ENCODE measurements at regions not wholly inside any gene's neighbourhood (a gene's known extent, or its start where the extent isn't known, plus 50 kb on each side); places are given as distances from the start of the nearest gene placed in this dataset.

DNA sequence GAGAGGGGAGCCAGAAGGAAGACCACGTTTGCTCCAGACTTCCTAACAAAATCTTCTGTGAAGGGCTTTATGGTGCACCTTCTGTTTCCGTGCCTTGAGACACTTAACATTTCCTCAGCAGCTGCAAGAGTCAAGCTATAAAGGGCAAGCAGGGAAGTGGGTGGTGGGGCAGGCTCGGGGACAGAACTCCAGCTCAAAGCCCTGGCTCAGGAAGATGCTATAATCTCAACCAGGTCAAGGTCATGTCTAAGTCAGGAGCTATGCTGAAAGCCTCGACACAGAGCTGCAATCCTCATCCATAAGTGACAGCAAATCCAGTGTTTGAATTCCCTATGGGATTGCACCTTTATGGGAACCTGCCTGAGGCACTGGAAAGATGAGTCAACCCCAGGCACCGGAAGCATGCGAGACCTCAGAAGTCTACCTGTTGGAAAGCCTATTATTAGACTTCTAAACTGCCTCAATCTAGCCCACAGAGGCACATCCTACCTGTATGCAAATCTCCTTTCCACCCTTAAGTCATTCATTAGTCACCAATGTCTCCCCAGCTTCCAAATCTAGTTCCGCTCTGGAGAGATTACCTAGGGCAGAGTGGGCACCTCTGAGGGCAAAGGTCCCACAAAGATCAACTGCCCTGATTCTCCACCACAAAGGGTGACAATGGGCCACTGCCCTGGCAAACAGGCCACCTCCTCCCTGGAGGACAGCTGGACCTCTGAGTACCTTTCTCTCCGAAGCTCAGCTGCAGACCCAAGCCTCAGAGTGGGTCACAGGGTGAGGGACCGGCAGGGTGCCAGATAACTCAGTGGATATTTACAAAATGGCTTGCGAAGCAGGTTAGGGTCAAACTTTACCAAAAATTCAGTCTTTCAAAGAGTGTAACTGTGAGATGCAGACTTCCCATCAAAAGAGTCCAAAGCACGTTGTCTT lies 287.0 kb downstream of the CDC5L start:
- no peak for DNase-seq (ENCODE audit: low read depth in 4 of 4, low spot score in 1 of 4)

DNA sequence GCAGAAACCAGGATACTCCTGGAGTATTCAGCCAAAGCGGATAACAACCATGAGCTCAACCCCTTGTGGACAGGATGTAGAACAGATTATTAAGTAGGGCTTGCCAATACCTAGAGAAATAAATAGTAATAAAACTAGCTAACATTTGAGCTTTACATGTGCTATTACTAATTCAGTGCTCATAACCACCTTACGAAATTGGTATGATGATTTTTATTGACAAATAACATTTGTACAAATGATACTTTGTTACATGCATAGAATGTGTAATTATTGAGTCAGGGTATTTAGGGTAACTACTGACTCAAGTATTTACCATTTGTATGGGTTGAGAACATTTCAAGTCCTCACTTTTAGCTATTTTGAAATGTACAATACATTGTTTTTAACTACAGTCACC lies 287.9 kb downstream of the CDC5L start:
- no peak for DNase-seq (ENCODE audit: low read depth in 4 of 4, low spot score in 1 of 4)

DNA sequence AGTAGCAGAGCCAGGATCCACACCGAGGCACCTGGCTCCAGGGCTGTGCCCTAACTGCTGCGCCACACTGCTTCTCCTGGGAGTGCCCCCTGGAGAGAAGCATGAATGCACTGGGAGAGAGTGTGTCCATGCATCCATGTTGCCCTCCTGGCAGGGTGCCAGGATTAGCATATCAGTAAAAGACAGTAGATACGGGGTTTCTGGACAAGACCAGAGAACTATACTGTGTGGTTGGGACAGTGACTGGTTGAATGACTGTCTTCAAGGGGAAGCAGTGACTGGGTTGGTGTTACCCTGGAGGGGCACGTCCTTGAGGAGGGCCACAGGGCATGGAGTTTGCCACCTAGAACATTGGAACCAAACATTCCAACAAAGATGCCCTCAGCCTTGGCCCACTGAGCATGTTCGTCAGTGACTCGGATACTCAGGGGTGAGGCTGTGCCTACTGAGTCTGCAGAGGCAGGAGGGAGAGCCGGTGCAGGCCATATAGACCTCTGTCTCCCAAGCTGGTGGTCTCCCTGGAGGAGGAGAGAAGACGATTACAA lies 288.8 kb downstream of the CDC5L start:
- DNase-seq (ENCODE audit: low read depth in 4 of 4, low spot score in 1 of 4): no peak

DNA sequence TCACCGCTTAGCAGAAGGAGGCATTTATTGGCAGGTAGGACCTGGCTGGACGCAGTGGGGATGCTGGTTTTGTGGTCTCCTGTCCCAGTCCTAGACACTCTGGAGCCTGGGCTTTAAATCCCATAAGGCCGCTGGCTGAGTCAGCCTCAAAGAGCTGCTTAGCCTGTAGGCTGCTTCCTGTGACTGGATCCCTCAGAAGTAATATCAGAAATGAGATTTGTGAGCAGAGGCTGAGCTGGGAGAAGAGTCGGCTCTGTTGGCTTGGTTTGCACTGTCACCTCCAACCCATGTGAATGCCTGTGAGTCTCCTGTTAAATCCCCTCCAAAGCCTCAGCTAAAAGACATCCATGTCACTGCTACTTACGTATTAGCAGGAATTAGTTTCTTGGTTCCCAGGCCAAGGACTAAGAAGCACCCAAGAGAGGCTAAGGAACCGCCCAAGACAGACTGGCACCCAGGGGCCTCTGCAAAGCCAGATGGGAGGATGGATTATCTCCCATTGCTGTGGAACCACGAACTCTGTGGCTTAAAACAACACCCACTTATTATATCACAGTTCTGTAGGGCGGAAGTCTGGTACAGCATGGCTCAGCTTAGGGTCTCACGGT lies 289.4 kb downstream of the CDC5L start:
- DNase-seq (ENCODE audit: low read depth in 4 of 4, low spot score in 1 of 4): no peak

DNA sequence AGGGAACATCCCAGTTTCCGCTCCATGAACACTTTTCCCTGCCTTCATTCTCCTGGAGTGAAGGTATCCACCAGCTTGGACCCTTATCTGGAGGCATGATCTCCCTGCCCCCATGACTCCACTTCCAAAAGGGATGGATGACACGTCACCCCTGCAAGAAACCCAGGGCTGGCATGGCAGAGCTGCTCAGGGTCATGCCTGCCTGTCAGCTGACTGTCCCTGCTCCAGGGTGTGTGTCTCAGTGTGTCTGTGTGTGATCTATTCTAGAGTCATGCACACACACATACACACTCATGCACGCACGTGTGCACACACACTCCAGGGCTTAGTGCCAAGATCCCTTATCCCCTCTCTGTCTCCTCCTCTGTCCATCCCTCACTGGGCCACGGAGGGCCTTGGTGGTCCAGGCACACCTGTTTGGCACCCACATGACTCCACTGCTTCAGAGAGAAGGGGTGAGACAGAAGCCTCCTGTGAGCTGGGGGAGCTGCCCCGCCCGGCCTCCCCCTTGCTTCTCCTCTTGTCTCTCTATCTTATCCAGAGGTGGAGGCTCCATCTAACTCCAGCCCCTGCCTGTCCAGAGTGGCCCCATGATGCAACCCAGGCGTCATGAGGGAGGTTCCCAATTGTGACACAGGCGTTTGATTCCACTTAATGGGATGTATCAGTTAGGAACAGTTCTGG lies 290.9 kb downstream of the CDC5L start:
- DNase-seq (ENCODE audit: low read depth in 4 of 4, low spot score in 1 of 4): no peak

DNA sequence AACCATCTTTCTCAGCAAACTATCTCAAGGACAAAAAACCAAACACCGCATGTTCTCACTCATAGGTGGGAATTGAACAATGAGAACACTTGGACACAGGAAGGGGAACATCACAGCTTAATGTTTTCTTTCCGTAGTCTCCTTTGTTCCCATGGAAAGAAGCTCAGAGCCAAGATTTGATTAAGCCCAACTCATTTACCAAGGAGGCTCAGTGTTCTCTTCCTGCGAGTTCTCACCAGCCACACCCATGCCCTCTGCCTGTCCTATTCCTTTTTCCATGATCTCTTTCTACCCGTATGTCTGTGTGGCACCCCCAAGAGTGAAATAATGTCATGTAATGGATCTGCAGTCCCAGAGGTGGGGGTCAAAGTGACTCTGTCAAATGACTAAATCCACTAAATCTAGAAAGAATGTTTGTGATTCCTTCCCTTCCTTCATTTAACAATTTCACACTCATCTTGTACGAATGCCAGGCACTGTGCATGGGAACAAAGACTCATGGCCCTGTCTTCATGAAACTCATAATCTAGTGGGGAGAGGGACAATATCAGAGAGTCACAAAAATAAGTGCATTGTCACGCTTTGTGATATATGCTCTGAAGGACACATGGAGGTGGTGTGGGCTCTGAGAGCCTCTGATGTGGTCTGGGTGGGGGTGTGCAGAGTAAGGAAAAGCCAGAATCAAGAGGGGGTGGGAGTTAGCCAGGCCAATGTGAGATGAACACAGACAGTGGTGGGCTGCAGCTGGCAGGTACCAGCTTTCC lies 292.1 kb downstream of the CDC5L start:
- DNase-seq (ENCODE audit: low read depth in 4 of 4, low spot score in 1 of 4): no peak

DNA sequence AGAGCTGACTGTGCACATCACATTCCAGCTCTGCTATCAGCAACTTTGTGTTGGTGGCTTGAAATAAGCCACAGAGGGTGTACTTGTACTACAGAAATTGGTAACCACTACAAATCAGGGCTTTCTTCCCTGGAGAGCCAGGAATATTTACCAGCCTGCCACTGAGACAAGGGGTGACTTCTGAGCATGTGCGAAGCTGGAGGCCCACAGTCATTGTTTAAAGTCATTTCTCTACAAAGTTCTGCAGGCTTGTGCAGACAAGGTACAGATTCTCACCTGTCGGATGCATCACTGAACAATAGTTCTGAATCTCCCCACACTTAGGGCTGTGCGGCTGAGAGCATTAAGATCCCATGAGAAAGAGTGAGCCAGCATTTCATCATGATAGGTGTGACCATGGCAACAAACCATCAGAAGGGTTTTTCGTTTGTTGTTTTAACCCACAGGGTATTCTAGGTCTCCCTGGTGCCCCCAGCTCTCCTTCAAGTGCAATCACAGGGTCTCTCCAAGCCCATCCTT lies 292.8 kb downstream of the CDC5L start:
- no peak for DNase-seq (ENCODE audit: low read depth in 4 of 4, low spot score in 1 of 4)

DNA sequence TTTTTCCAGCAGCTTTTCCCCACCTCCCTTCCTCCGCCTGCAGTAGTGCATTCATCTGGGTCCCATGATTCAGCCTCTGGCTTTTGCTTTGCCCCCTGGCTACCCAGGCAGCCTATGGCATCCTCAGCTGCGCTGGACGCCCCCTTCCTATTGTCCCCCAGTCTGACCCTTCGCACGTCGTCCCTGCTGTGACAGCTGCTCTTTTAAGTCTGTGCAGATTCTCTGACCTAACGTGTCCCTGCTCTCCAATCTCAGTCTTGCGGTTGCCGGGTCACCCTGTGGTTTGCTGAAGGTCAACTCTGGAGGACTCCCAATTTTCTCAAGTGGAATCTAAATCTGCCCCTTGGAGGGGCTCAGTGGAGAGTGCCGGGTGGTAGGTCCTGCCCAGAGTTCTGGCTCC lies 294.3 kb downstream of the CDC5L start:
- DNase-seq (ENCODE audit: low read depth in 4 of 4, low spot score in 1 of 4): no peak

DNA sequence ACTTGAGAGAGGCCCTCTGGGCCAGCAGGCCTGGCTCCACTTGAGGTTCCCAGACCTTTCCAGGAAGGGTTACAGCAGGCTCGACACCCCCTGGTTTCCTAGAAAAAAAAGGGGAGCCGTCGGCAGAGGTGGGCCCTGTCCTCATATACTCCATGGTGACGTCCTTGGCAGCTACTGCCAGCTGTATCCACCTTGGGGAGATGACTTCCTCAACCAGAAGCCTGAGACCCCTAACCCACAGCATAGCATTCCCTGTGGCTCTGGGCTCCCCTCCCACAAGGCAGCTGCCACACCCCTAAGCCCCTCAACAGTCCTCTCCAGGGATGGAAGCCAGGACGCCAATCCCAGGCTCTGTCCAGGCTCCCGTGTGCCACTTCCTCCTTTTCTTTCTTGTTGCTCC lies 294.8 kb downstream of the CDC5L start:
- no peak for DNase-seq (ENCODE audit: low read depth in 4 of 4, low spot score in 1 of 4)

DNA sequence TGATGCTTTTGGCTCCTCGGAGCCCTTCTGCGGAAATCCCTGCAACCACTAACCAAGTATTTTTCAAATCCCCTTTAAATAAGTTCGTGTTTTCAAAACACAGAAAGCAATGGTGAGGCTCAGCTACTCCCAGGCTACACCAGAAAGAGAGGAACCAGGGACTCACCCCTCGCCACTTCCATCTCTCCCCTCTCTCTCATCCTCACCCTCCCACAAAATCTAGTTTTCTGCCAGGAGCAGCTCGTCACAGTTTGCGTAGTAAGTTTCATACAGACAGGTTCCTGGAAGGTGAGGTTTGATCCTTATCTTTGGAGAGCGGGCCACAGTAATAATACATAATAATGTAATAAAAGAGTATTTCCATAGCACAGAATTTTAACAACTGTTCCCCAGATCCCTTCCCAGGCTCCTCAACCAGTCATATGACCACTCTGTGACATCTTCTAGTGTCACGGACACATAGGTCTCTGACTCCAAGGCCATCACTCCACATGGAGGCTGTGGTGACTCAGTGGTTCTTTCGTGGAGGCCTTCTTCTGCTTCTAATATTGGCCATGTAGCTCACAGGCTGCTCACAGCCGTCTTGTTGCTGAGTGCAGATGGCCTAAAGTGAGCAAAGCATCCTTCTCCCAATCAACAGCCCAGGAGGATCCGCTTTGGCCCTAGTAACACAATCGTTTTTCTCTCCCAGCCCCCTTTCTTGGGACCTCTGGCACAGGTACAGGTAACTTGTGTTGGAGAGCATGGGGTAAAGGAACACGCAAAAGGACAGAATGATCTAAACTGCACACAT lies 295.7 kb downstream of the CDC5L start:
- DNase-seq (ENCODE audit: low read depth in 4 of 4, low spot score in 1 of 4): no peak

DNA sequence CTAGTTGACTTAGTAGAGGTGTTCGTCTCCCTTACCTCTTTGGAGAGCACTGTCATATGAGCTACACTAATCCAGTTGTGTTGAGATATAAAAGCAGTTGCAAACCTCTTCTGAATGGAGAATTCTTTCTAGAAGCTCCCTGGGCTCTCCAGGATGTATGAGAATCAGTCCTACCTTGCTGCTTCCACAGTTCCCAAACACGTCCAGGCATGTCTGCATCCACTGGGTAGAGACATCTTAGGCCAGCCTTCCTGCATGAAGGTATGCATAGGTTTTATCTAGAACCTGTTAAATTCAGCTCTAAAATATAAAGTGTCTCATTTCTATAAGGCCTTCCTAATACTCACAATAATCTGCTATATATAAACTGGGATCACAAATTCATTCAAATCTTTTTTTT lies 297.7 kb downstream of the CDC5L start:
- no peak for DNase-seq (ENCODE audit: low read depth in 4 of 4, low spot score in 1 of 4)

DNA sequence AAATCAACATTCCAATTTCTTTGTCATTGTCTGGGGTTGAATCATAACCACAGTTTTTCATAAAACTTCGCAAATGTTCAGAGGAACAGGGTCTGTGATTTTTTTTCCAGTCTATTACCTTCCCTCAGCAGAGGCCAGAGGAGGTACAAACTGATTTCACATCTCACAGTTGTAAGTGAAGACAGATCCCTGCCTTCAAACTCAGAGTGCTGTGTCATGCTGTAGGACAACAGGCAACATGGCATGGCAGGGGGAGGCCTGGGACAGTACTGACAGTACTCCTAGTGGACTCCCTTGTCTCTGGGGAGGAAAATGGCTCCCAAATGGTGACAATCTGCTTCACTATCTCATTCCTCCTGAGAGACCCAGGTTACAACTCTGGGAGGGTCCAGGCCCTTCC lies 308.6 kb downstream of the CDC5L start:
- no peak for DNase-seq (ENCODE audit: low read depth in 4 of 4, low spot score in 1 of 4)

DNA sequence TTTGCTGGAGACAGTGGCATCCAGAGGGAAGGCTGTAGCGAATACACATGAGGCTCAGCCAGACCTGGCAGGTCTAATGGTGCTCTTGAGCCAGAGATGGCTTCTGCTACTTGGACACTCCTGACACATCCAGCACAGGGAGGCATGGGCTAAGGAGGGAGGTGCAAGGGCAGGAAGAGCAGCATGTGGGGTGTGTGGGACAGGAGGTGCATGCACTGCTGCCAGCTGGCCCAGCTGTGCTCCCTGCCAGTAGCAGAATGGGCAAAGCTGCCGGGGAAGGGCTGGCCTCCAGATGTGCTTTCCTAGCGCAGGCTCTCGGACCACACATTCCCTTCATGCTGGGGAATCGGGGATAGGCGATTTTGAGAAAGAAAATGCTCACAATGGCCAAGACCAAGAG lies 309.2 kb downstream of the CDC5L start:
- DNase-seq (ENCODE audit: low read depth in 4 of 4, low spot score in 1 of 4): no peak

DNA sequence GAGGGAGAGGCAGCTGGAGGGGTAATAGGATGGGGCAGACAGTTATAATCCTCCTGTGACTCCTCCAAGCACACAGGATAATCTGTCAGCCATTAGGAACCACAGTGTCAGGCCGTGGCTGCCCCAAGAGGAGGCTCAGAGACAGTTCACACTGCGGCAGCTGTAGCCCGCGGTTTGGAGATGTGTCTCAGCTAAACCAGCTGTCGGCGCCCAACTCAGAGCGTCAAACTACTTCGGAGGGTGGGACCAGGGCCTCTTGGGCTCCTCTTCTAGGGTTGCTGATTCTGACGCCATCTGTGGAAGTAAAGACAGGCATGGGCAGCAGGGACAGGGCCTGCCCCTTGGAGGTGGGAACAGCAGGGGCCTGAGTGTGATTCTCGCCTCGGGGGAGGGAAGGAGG lies 309.8 kb downstream of the CDC5L start:
- DNase-seq (ENCODE audit: low read depth in 4 of 4, low spot score in 1 of 4): no peak

DNA sequence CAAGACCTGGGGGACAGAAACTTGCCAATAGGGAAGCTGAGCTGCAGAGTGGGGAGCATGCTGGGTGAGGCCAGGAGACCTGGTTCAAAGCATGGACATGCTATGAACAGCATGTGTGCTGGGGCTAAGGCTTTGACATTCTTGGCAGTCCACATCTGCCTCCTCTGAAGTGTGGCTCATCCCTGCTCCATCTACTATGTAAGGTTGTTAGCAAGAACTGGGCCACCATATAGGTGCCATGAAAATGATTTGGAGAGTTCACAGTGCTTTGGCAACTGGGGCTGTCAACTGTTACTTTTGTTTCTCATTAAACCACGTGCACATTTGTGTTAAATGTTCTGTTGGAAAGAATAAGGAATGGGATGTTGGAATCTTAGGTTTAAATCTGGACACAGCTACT lies 311.1 kb downstream of the CDC5L start:
- no peak for DNase-seq (ENCODE audit: low read depth in 4 of 4, low spot score in 1 of 4)

DNA sequence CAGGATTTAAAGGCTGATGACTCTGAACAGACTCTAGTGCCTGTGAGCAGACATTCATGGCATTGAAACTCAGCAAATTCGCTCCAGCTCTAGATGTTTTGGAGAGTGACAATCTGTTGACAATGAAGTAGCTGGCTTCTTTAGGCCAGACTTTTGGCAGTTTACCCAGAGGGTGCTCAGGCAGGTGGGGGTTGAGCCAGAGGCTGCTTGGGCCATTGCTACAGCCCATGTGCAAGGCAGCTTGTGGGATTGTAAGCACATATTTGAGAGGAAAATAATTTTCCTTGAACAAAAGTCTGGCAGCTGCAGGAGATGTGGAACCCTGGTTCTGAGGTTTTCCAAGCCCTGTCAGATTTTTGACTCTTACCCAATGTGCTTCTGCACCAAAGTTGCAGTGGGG lies 311.6 kb downstream of the CDC5L start:
- no peak for DNase-seq (ENCODE audit: low read depth in 4 of 4, low spot score in 1 of 4)

DNA sequence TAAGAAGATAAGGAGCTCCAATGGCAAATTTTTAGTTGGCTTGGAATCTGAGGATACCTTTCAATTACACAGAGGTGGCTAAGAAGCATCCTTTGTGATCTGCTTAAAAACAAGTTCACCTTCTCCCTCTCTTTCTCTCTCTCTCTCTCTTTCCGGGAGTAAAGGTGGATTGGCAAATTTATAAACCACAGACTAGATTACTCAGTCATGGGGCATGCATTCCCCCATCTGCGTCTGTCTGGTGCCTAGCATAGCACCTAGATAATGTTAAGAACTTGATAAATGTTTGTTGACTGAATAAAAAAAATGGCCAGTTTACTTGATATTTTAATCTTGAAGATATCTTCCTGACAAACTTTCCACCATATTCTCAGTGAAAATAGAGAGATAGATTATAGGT lies 312.3 kb downstream of the CDC5L start:
- DNase-seq (ENCODE audit: low read depth in 4 of 4, low spot score in 1 of 4): no peak

DNA sequence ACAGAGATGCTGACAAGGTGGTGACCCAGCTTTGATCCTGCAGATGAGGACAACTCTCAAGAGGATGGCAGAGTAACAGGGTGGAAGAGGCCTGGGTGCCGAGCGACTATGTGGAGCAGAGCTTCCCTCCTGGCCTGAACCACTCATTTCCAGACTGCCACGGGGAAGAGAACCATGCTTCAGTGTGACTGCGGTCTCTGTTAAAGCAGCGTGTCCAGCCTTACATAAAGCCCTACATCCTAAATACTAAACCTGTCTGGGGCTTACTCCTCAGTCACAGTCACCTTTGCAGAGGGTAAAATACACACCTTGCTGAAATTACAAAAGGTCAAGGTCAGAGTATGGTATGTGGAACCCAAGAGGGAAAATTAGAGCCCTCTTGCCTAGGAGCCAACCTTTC lies 312.9 kb downstream of the CDC5L start:
- DNase-seq (ENCODE audit: low read depth in 4 of 4, low spot score in 1 of 4): no peak

DNA sequence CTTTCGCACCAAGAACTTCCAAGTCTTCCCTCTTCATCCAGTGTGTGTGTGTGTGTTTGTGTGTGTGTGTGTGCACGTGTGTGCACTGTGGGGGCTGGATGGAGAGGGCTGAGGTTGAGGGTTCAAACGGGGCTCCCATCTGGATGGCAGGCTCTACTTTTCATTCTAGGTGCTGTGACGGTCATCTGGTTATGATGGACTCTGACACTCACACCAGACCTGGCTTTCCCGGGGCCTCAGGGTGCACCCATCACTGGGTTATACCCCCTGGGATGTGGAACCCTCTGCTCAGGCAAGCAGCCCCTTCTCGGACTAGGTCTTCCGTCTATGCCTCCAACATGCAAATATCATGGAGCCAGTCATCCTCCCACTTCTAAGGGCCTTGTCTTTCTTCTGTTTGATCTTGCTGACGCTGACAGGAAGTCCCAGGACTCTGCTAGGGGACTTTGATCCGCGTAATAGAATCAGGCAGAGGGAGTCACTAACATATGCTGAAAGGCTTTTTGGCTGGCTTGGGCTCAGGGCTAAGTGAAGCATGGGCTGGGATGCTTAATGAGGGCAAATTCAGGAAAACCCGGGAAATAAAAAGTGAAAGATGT lies 313.6 kb downstream of the CDC5L start:
- no peak for DNase-seq (ENCODE audit: low read depth in 4 of 4, low spot score in 1 of 4)

DNA sequence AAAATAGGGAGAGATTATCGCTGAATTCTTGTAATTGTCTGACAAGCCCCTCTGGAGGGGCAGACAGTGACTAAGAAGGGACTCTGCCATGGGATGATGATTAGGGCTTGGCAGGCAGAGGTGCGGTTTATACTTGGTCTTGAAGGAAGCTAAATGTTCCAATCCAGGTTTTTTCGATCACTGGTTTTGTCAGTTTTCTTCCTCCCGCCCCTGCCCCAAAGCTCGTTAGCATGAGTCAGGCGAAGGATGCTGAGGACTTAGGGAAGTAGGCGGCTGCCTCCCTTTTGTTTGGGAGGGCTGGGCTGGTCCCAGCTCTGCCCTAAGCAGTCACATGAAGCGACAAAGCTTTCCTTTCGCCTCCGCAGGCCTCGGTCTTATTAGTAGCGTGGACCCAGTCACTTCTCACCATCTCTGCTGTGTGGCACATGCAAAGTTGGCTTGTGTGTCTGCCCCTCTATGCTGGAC lies 314.2 kb downstream of the CDC5L start:
- no peak for DNase-seq (ENCODE audit: low read depth in 4 of 4, low spot score in 1 of 4)

Measured in stimulated activated CD4-positive, alpha-beta T cell treated with anti-CD3 and anti-CD28 coated beads, Interleukin-1b, Interleukin-23, amount 100 ng/mL, for 24 hours (primary cell).